ENCODE measurements at regions not wholly inside any gene's neighbourhood (a gene's known extent, or its start where the extent isn't known, plus 50 kb on each side); places are given as distances from the start of the nearest gene placed in this dataset.
A peak's percentile ranks its signal among the peaks of the same experiment; 100 is the strongest.

GRCh38 chr6:139932671-139933070 lies 558.2 kb upstream of the CITED2 start:
- no peak for DNase-seq (ENCODE audit: low spot score)

GRCh38 chr6:139931747-139932146 lies 557.3 kb upstream of the CITED2 start:
- DNase-seq (ENCODE audit: low spot score), result no peak

GRCh38 chr6:139927742-139928305 lies 553.4 kb upstream of the CITED2 start:
- no peak for DNase-seq (ENCODE audit: low spot score)

GRCh38 chr6:139927236-139927635 lies 552.8 kb upstream of the CITED2 start:
- DNase-seq (ENCODE audit: low spot score), result peak; percentile 64

GRCh38 chr6:139926711-139927110 lies 552.3 kb upstream of the CITED2 start:
- DNase-seq (ENCODE audit: low spot score), result no peak

- peak; percentile 60 for DNase-seq (ENCODE audit: low spot score)
Measured at GRCh38 chr6:139925894-139926641, 551.6 kb upstream of the CITED2 start.

- DNase-seq (ENCODE audit: low spot score), result peak; percentile 15
Measured at GRCh38 chr6:139923964-139924475, 549.6 kb upstream of the CITED2 start.

- no peak for DNase-seq (ENCODE audit: low spot score)
Measured at GRCh38 chr6:139922236-139922635, 547.8 kb upstream of the CITED2 start.

- no peak for DNase-seq (ENCODE audit: low spot score)
Measured at GRCh38 chr6:139920776-139921100, 546.3 kb upstream of the CITED2 start.

- no peak for DNase-seq (ENCODE audit: low spot score)
Measured at GRCh38 chr6:139920027-139920775, 545.8 kb upstream of the CITED2 start.

- no peak for DNase-seq (ENCODE audit: low spot score)
Measured at GRCh38 chr6:139919107-139920026, 544.9 kb upstream of the CITED2 start.

- DNase-seq (ENCODE audit: low spot score), result no peak
Measured at GRCh38 chr6:139917951-139918630, 543.6 kb upstream of the CITED2 start.

GRCh38 chr6:139914910-139915309 lies 540.5 kb upstream of the CITED2 start:
- no peak for DNase-seq (ENCODE audit: low spot score)

- DNase-seq (ENCODE audit: low spot score), result no peak
Measured at GRCh38 chr6:139912735-139913400, 538.4 kb upstream of the CITED2 start.

- DNase-seq (ENCODE audit: low spot score), result no peak
Measured at GRCh38 chr6:139909992-139910391, 535.5 kb upstream of the CITED2 start.

GRCh38 chr6:139905404-139906052 lies 531.1 kb upstream of the CITED2 start:
- peak; percentile 71 for DNase-seq (ENCODE audit: low spot score)

GRCh38 chr6:139904568-139904967 lies 530.1 kb upstream of the CITED2 start:
- DNase-seq (ENCODE audit: low spot score), result no peak

- no peak for DNase-seq (ENCODE audit: low spot score)
Measured at GRCh38 chr6:139904158-139904533, 529.7 kb upstream of the CITED2 start.

- DNase-seq (ENCODE audit: low spot score), result peak; percentile 11
Measured at GRCh38 chr6:139903411-139904157, 529.1 kb upstream of the CITED2 start.

Data from umbilical cord (tissue), 1 donor.